GM12878 (cell line): ENCODE measurements at regions not wholly inside any gene's neighbourhood (a gene's known extent, or its start where the extent isn't known, plus 50 kb on each side); places are given as distances from the start of the nearest gene placed in this dataset.
"Not testable (repeated sequence)": the region's sequence is repeated elsewhere in the genome, so short reads cannot be mapped to it uniquely, and the experiment has no call there.

Experiments used
- ATAC-seq: fragments of 200-7000 bp; cut with Tn5 transposase; 3 replicates; pipeline ENCODE4 v1.9.1; 2020; ENCODE audit warnings: mild to moderate bottlenecking, moderate library complexity
- BruUV-seq: library from RNA; stranded (reverse); fragments of 400-500 nt; replicated peaks from 2 replicates; lab custom pipeline; 2021; lab: Mats Ljungman, UMichigan
- CTCF ChIA-PET: fragments of 300-600 bp; sonication (Branson Sonifier 250); formaldehyde crosslinking; extraction: SDS; loops from one replicate; lab custom pipeline; 2021; ENCODE audit warnings: inconsistent platforms; lab: Yijun Ruan, JAX
- POLR2A ChIA-PET: fragments of 350-600 bp; formaldehyde crosslinking; extraction: SDS; loops from one replicate; lab custom pipeline; 2021; ENCODE audit warnings: inconsistent platforms; lab: Charles Lee
- RAD21 ChIA-PET: fragments of 300-600 bp; sonication (Branson Sonifier 250); formaldehyde crosslinking; loops from one replicate; lab custom pipeline; 2023; ENCODE audit warnings: antibody characterized with exemption; ENCODE audit not compliant: unreplicated experiment; lab: Charles Lee
- SMC1A ChIA-PET: fragments of 300-600 bp; sonication (Branson Sonifier 250); formaldehyde crosslinking; loops from one replicate; lab custom pipeline; 2023; ENCODE audit not compliant: unreplicated experiment, uncharacterized antibody; lab: Charles Lee
- DNase-seq: peaks from one replicate; pipeline ENCODE4 v3.0.0-alpha.2; 2011; ENCODE audit warnings: low read depth, low spot score
- FAIRE-seq: peaks from 3 replicates; lab custom pipeline; 2011; peaks lifted over from hg19 to GRCh38; lab: Jason Lieb, UNC
- H2AFZ ChIP-seq: 2 replicates; pipeline ENCODE4 v1.6.0; 2011; ENCODE audit warnings: low read depth, low read length, control low read depth; ENCODE audit not compliant: control insufficient read depth
- H3K27ac ChIP-seq: 2 replicates; pipeline ENCODE4 v1.5.1; 2011; ENCODE audit warnings: control low read depth; ENCODE audit not compliant: control insufficient read depth, insufficient read depth
- H3K27me3 ChIP-seq, 2 experiments: replicated peaks in 1 of 2; 2 replicates each; pipeline versions ENCODE4 v1.6.0 to v1.6.1; 2011; ENCODE audit warnings: low read length in 1 of 2; ENCODE audit not compliant: control insufficient read depth in 2 of 2, insufficient read depth in 2 of 2
- H3K36me3 ChIP-seq, 2 experiments: 2 replicates each; pipeline ENCODE4 v1.5.1; 2011; ENCODE audit warnings: low read length in 1 of 2; ENCODE audit not compliant: control insufficient read depth in 2 of 2, insufficient read depth in 2 of 2
- H3K4me1 ChIP-seq: 2 replicates; pipeline ENCODE4 v1.6.1; 2011; ENCODE audit warnings: mild to moderate bottlenecking, low read length, moderate library complexity, mixed read lengths; ENCODE audit not compliant: control insufficient read depth, insufficient read depth
- H3K4me2 ChIP-seq: 2 replicates; pipeline ENCODE4 v1.6.0; 2011; ENCODE audit warnings: control low read depth; ENCODE audit not compliant: control insufficient read depth, insufficient read depth
- H3K4me3 ChIP-seq: fragments of 200-600 bp; sonication (generic); 2 replicates; pipeline ENCODE4 v1.5.1; 2016
- H3K79me2 ChIP-seq: 2 replicates; pipeline ENCODE4 v1.6.0; 2011; ENCODE audit warnings: low read length; ENCODE audit not compliant: control insufficient read depth, insufficient read depth
- H3K9ac ChIP-seq: 2 replicates; pipeline ENCODE4 v1.8.0; 2011; ENCODE audit warnings: low read length, control low read depth, mixed read lengths; ENCODE audit not compliant: control insufficient read depth, insufficient read depth
- H3K9me3 ChIP-seq: replicated peaks from 3 replicates; pipeline ENCODE4 v1.5.1; 2011; ENCODE audit warnings: mild to moderate bottlenecking, low read length; ENCODE audit not compliant: control insufficient read depth, insufficient read depth
- H4K20me1 ChIP-seq: 2 replicates; pipeline ENCODE4 v1.6.0; 2011; ENCODE audit not compliant: control insufficient read depth, insufficient read depth
- WGBS: methylation state at CpG from one replicate; pipeline ENCODE4 v1.1.6; 2016; ENCODE audit warnings: low lambda C conversion rate; ENCODE audit not compliant: insufficient replicate concordance, insufficient coverage; ENCODE audit errors: missing lambda C conversion rate; 5-methylcytosine and 5-hydroxymethylcytosine counted together
- in situ Hi-C: fragments of 300-500 bp; cut with MboI; formaldehyde crosslinking; loops from 9 replicates; pipeline ENCODE4 v1.14.3; 2018; ENCODE audit warnings: mixed read lengths
- intact Hi-C: fragments of 100-400 bp; cut with micrococcal nuclease; formaldehyde crosslinking; loops from one replicate; pipeline ENCODE4 v1.14.2; 2022; ENCODE audit not compliant: unreplicated experiment

DNA sequence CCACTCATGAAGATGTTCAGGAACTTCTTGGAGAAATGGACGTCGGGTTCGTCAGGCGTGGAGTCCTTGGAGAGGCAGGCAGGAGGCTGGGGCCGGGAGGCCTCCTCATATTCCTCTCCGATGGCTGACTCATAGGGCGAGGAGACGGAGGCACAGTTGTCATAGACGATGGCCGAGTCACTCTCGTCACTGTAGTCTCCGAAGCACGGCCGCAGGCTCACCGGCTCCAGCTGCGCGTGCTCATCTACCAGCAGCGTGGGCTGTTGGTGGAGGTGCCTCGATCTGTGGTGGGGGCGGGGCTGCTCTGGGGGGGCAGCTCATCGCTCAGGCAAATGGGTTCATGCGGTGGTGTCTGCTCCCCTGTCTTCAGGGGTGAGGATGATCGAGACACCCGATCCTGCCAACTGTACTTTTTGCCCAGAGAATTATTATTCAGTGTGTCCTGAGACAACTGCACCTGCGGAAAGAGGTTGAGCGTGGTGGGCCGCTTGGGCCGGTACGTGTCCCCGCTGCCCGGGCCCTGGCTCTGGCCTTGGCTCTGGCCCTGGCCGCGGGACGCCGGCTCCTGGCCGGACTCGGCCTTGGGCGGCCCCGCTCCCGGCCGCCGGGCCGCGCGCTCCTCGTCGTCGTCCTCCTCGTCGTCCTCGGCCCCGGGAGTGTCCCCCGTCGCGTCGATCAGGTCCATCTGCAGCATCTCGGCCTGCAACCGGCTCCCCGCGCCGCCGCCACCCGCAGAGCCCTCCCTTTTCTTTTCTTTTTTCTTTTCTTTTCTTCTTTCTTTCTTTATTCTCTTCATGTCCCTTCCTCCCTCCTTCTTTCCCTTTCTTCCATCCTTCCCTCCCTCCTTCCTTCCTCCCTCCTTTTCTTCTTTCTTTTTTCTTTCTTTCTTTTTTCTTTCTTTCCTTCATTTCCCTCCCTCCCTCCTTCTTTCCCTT, 111.4 kb upstream of the PLEKHM1 start:
- DNase-seq, H2AFZ ChIP-seq, H3K4me3 ChIP-seq, SMC1A ChIA-PET, BruUV-seq, CTCF ChIA-PET, H4K20me1 ChIP-seq, H3K9ac ChIP-seq, H3K9me3 ChIP-seq, RAD21 ChIA-PET, H3K27ac ChIP-seq, intact Hi-C loops, H3K4me1 ChIP-seq, H3K36me3 ChIP-seq, ATAC-seq, FAIRE-seq, H3K79me2 ChIP-seq, H3K4me2 ChIP-seq, H3K27me3 ChIP-seq, POLR2A ChIA-PET: not testable (repeated sequence)
- 85% methylated on average over 19 of the region's 63 CpGs for WGBS
- in situ Hi-C loops, result loop anchor here (25.0 kb wide), 1 partner anchor 340 kb away; the partner anchor contains the start of gene SPATA32

DNA sequence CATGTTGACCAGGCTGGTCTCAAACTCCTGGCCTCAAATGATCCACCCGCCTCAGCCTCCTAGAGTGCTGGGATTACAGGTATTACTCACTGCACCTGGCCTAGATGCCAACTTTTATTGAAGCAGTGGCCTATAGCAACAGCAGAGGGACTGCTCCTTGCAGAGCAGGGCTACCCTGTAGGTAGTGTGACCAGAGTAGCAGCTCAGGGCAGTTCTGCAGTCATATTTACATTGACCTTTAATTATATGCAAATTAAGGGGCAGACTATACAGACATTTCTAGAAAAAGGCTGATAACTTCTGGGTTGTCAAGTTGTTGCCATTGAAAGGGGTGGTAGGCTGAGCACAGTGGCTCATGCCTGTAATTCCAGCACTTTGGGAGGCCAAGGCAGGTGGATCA, 115.2 kb upstream of the PLEKHM1 start:
- in situ Hi-C loops, result loop anchor here (25.0 kb wide), 1 partner anchor 343 kb away; the partner anchor contains the start of gene SPATA32
- 67% methylated on average over 1 of the region's 1 CpG for WGBS
- intact Hi-C loops, H2AFZ ChIP-seq, POLR2A ChIA-PET, H4K20me1 ChIP-seq, DNase-seq, H3K9me3 ChIP-seq, BruUV-seq, H3K4me1 ChIP-seq, H3K36me3 ChIP-seq, H3K79me2 ChIP-seq, H3K9ac ChIP-seq, FAIRE-seq, ATAC-seq, H3K4me2 ChIP-seq, H3K27ac ChIP-seq, H3K4me3 ChIP-seq, CTCF ChIA-PET, SMC1A ChIA-PET, H3K27me3 ChIP-seq: not testable (repeated sequence)
- RAD21 ChIA-PET, result interaction anchor here (0.7 kb wide), 1 partner anchor 34 kb away, joined by 3 read pairs; no protein-coding TSS in a partner anchor
